Fibroblast of lung (primary cell): ENCODE measurements at regions not wholly inside any gene's neighbourhood (a gene's known extent, or its start where the extent isn't known, plus 50 kb on each side); places are given as distances from the start of the nearest gene placed in this dataset.

Experiments
- EZH2 ChIP-seq: IDR thresholded peaks from 2 replicates; pipeline ENCODE4 v1.5.1; 2012; ENCODE audit warnings: low read length, control low read depth, mild to moderate bottlenecking; ENCODE audit errors: missing control alignments
- TF ChIP-seq, protein P1 (sequence below), 2 donors: IDR thresholded peaks in 1 of 2; conservative IDR thresholded peaks in 1 of 2; 1 replicate in 1 of 2; 2 replicates in 1 of 2; pipeline ENCODE4 v1.5.1; 2011 to 2012; ENCODE audit warnings: low read length in 2 of 2, control low read depth in 1 of 2, inconsistent platforms in 1 of 2, low read depth in 1 of 2, mild to moderate bottlenecking in 1 of 2

DNA sequence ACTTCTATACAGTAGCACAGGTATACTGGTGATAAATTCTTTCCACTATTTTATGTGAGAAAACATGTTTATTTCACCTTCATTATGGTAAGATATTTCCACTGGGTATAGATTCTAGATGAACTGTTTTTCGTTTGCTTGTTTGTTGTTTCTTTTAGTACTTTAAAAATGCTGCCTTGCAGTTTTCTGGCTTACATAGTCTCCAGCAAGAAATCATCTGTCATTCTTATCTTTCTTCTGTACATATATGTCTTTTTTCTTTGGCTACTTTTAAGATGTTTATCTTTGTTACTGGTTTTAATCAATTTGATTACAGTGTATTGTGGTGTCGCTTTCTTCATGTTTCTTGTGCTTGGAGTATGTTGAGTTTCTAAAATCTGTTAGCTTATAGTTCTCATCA, 333.3 kb upstream of the HTR2A start:
- TF ChIP-seq, protein P1, sequence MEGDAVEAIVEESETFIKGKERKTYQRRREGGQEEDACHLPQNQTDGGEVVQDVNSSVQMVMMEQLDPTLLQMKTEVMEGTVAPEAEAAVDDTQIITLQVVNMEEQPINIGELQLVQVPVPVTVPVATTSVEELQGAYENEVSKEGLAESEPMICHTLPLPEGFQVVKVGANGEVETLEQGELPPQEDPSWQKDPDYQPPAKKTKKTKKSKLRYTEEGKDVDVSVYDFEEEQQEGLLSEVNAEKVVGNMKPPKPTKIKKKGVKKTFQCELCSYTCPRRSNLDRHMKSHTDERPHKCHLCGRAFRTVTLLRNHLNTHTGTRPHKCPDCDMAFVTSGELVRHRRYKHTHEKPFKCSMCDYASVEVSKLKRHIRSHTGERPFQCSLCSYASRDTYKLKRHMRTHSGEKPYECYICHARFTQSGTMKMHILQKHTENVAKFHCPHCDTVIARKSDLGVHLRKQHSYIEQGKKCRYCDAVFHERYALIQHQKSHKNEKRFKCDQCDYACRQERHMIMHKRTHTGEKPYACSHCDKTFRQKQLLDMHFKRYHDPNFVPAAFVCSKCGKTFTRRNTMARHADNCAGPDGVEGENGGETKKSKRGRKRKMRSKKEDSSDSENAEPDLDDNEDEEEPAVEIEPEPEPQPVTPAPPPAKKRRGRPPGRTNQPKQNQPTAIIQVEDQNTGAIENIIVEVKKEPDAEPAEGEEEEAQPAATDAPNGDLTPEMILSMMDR (conservative IDR thresholded peaks at IDR 0.05 in 1 of 2, IDR thresholded peaks at IDR 0.05 in 1 of 2; ENCODE audit: low read depth in 1 of 2, low read length in 2 of 2) = no peak
- no peak for TF ChIP-seq EZH2
